Common myeloid progenitor, CD34-positive (primary cell): ENCODE measurements at regions not wholly inside any gene's neighbourhood (a gene's known extent, or its start where the extent isn't known, plus 50 kb on each side); places are given as distances from the start of the nearest gene placed in this dataset.

Experiments used
- CTCF ChIA-PET: fragments of 350-600 bp; sonication (Branson Sonifier 250); formaldehyde crosslinking; loops from one replicate; lab custom pipeline; 2021; ENCODE audit warnings: antibody characterized with exemption; lab: Charles Lee
- POLR2A ChIA-PET: fragments of 350-600 bp; sonication (Branson Sonifier 250); formaldehyde crosslinking; loops from one replicate; lab custom pipeline; 2021; ENCODE audit warnings: antibody characterized with exemption; lab: Charles Lee
- DNase-seq, 3 donors: peaks; one replicate each; pipeline versions ENCODE4 v3.0.0 to v3.0.0-alpha.2; 2013
- H3K27ac ChIP-seq, 2 experiments: 1 replicate in 1 of 2; 2 replicates in 1 of 2; pipeline ENCODE4 v1.7.0; 2013; ENCODE audit warnings: inconsistent platforms in 2 of 2, low read length in 2 of 2, mild to moderate bottlenecking in 2 of 2, low read depth in 1 of 2, moderate library complexity in 1 of 2; ENCODE audit not compliant: severe bottlenecking in 2 of 2, insufficient read depth in 1 of 2, poor library complexity in 1 of 2
- H3K27me3 ChIP-seq, 5 experiments: replicated peaks in 2 of 5; 1 replicate in 3 of 5; 2 replicates in 2 of 5; pipeline versions ENCODE4 v1.6.1 to v1.7.0; 2013; ENCODE audit warnings: low read length in 4 of 5, mild to moderate bottlenecking in 2 of 5, moderate library complexity in 2 of 5, inconsistent platforms in 1 of 5; ENCODE audit not compliant: insufficient read depth in 5 of 5, control insufficient read depth in 4 of 5
- H3K36me3 ChIP-seq, 4 experiments: 1 replicate in 2 of 4; 2 replicates in 2 of 4; pipeline versions ENCODE4 v1.6.1 to v1.7.0; 2013; ENCODE audit warnings: low read length in 3 of 4, control low read depth in 1 of 4, mild to moderate bottlenecking in 1 of 4; ENCODE audit not compliant: control insufficient read depth in 4 of 4, insufficient read depth in 4 of 4
- H3K4me1 ChIP-seq, 4 experiments: 1 replicate in 3 of 4; 2 replicates in 1 of 4; pipeline versions ENCODE4 v1.6.1 to v1.7.1; 2013; ENCODE audit warnings: low read length in 3 of 4, mild to moderate bottlenecking in 3 of 4, control low read depth in 1 of 4, inconsistent platforms in 1 of 4, moderate library complexity in 1 of 4; ENCODE audit not compliant: control insufficient read depth in 4 of 4, insufficient read depth in 4 of 4; ENCODE audit errors: control extremely low read depth in 1 of 4
- H3K4me3 ChIP-seq, 7 experiments: 1 replicate in 4 of 7; 2 replicates in 3 of 7; pipeline versions ENCODE4 v1.5.1 to v1.7.0; 2013; ENCODE audit warnings: mild to moderate bottlenecking in 7 of 7, low read length in 6 of 7, moderate library complexity in 6 of 7, inconsistent platforms in 2 of 7, low read depth in 2 of 7, control low read depth in 1 of 7; ENCODE audit not compliant: insufficient read depth in 4 of 7, control insufficient read depth in 1 of 7; ENCODE audit errors: extremely low read depth in 1 of 7
- H3K9me3 ChIP-seq, 5 experiments: 1 replicate in 4 of 5; 2 replicates in 1 of 5; pipeline versions ENCODE4 v1.6.1 to v1.7.1; 2013; ENCODE audit warnings: low read length in 4 of 5, mild to moderate bottlenecking in 2 of 5, inconsistent platforms in 1 of 5, low read depth in 1 of 5, moderate library complexity in 1 of 5; ENCODE audit not compliant: control insufficient read depth in 4 of 5, insufficient read depth in 2 of 5; ENCODE audit errors: control extremely low read depth in 1 of 5
- WGBS: methylation state at CpG from one replicate; pipeline ENCODE4 v1.1.5; 2013; ENCODE audit not compliant: insufficient coverage; 5-methylcytosine and 5-hydroxymethylcytosine counted together

DNA sequence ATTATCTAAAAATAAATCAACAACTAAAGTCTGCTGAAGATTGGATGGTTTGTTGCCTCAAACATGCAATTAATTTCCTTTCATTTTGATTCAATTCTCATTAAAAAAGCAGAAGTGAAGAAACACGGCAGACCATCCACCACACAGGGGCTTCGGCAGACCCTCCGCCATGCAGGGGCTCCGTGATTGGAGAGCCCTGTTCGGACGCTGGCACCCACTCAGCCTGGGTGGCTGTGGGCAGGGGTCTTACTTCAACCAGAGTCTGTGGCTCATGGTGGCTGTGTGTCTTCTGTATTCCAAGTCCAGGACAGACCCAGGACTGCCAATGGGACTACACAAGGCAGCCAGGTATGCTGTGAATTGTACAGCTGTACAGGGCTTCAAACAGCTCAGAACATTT lies 86.9 kb upstream of the FRMD1 start:
- H3K4me3 ChIP-seq, result no peak overlapping the region
- no peak overlapping the region for H3K27ac ChIP-seq
- no peaks in the 10 kb centered on the region for H3K36me3 ChIP-seq
- ChIA-PET CTCF (no interaction called here), POLR2A (no interaction called here)
- peaks cover 0 to 8% (median 7%) of the 10 kb centered on the region in 5 experiments for H3K9me3 ChIP-seq
- H3K27me3 ChIP-seq, result peaks cover 0 to 26% (median 5%) of the 10 kb centered on the region in 5 experiments
- DNase-seq, result no peak
- whole genome bisulfite sequencing, result 97% methylated on average over 6 of the region's 6 CpGs
- H3K4me1 ChIP-seq, result no peaks in the 10 kb centered on the region

- DNase-seq, result no peak
- H3K4me3 ChIP-seq, result no peak overlapping the region
- peaks cover 0 to 8% (median 7%) of the 10 kb centered on the region in 5 experiments for H3K9me3 ChIP-seq
- peaks cover 0 to 22% (median 5%) of the 10 kb centered on the region in 5 experiments for H3K27me3 ChIP-seq
- H3K27ac ChIP-seq, result no peak overlapping the region
- ChIA-PET POLR2A (no interaction called here), CTCF (no interaction called here)
- no peaks in the 10 kb centered on the region for H3K4me1 ChIP-seq
- no peaks in the 10 kb centered on the region for H3K36me3 ChIP-seq
- 94% methylated on average over 7 of the region's 9 CpGs for WGBS
These were observed 86.4 kb upstream of the FRMD1 start for GRCh38 chr6:168165373-168165772.

DNA sequence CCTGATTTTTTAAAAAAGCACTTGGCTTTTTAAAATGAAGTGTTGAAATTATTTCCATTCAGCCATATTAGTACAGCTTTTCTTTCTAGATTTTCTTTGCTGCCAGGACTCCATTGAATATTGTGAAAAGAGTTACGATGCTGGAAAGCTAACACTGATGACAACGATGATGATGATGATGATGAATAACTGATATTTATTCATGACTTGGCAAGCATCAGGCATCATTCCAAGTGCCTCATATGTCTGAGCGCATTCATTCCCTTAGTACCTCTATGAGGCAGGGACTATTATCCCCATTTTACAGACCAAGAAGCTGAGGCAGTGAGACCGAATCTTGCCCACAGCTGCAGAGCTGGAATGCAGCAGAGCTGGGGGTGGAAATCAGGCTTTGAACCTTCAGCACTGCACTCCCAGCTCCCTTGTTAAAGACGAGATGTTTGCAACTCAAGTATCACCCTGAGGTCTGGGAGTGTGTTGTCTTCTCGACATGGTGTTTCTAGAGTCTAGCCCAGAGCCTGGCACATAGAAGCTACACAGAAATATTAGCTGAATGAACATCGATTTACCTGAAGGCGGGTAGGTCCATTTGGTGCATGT lies 85.5 kb upstream of the FRMD1 start:
- peaks cover 0 to 23% (median 5%) of the 10 kb centered on the region in 5 experiments for H3K27me3 ChIP-seq
- 95% methylated on average over 7 of the region's 8 CpGs for WGBS
- no peaks in the 10 kb centered on the region for H3K4me1 ChIP-seq
- ChIA-PET CTCF (no interaction called here), POLR2A (no interaction called here)
- no peak overlapping the region for H3K4me3 ChIP-seq
- no peaks in the 10 kb centered on the region for H3K36me3 ChIP-seq
- peaks cover 0 to 8% (median 7%) of the 10 kb centered on the region in 5 experiments for H3K9me3 ChIP-seq
- no peak for DNase-seq
- no peak overlapping the region for H3K27ac ChIP-seq

DNA sequence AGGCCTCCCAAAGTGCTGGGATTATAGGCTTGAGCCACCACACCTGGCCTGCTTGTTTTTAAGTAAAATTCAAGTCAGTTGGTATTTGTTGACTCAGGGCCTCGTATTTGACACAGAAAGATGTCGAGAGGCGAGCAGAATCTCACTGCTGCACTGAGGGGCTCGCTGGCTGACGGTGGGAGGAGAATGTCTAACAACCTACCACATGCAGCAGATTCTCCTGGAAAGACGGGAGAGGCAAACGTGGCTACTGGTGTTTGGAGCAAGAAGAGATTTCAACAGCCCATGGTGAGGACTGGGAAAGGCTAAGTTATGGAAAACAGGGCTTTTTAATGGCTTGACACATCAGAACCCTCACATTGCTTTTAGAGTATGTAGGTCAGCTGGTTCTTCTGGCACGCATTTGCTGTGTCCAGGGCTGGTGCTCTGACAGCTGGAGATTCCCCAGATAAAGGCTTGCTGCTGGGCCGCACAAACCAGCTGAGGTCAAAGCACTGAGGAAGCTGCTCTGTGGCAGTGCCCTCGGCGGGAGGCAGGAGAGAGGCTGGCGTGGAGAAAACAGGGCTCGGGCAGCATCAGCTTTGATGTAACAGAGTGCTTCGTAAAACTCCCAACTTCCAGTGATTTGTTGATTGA lies 84.2 kb upstream of the FRMD1 start:
- Histone ChIP-seq H3K9me3 (peaks cover 0 to 6% (median 2%) of the 10 kb centered on the region in 5 experiments), H3K4me3 (no peak overlapping the region), H3K27me3 (peaks cover 0 to 31% (median 5%) of the 10 kb centered on the region in 5 experiments), H3K27ac (no peak overlapping the region), H3K36me3 (no peaks in the 10 kb centered on the region), H3K4me1 (no peaks in the 10 kb centered on the region)
- POLR2A ChIA-PET, result no interaction called here
- no peak for DNase-seq
- CTCF ChIA-PET, result interaction anchor here (0.6 kb wide), 1 partner anchor 11 kb away, joined by 3 read pairs; no protein-coding TSS in a partner anchor
- WGBS, result 84% methylated on average over 14 of the region's 14 CpGs

- no peak for DNase-seq
- H3K9me3 ChIP-seq, result peaks cover 0 to 2% (median 0%) of the 10 kb centered on the region in 5 experiments
- no peaks in the 10 kb centered on the region for H3K36me3 ChIP-seq
- H3K27ac ChIP-seq, result no peak overlapping the region
- H3K27me3 ChIP-seq, result peaks cover 0 to 39% (median 7%) of the 10 kb centered on the region in 5 experiments
- H3K4me3 ChIP-seq, result no peak overlapping the region
- CTCF ChIA-PET, result interaction anchor here (0.6 to 1.2 kb wide), 2 partner anchors 9 to 12 kb away, joined by 3 read pairs; no protein-coding TSS in a partner anchor
- 98% methylated on average over 4 of the region's 6 CpGs for WGBS
- H3K4me1 ChIP-seq, result no peaks in the 10 kb centered on the region
- POLR2A ChIA-PET, result no interaction called here
These were observed 83.4 kb upstream of the FRMD1 start for GRCh38 chr6:168162366-168162765.

DNA sequence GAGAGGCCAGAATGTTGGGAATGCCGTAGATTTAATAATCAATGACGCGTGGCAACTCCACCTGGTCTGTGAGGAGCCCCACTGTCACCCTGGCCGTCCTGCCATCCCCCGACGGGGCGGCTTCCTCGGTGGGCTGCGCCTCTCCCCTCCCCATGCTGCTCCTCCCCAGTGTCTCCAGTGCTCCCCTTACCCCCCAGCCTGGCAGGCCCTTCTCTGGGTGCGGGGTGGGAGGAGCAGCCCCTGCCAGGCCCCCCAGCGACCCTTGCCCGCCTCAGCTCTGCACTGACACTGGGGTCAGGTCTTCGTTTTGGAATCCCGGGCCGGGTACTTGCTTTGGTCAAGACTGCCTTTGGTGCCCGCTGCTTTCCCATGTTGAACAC lies 82.3 kb upstream of the FRMD1 start:
- Histone ChIP-seq H3K36me3 (no peaks in the 10 kb centered on the region), H3K9me3 (peaks cover 0 to 1% (median 0%) of the 10 kb centered on the region in 5 experiments), H3K4me3 (no peak overlapping the region), H3K27ac (no peak overlapping the region), H3K27me3 (peaks cover 0 to 49% (median 11%) of the 10 kb centered on the region in 5 experiments), H3K4me1 (no peaks in the 10 kb centered on the region)
- ChIA-PET CTCF (interaction anchor here (1.2 kb wide), 1 partner anchor 8 kb away, joined by 3 read pairs; no protein-coding TSS in a partner anchor), POLR2A (no interaction called here)
- no peak for DNase-seq
- WGBS, result 97% methylated on average over 12 of the region's 16 CpGs
